ENCODE measurements at regions not wholly inside any gene's neighbourhood (a gene's known extent, or its start where the extent isn't known, plus 50 kb on each side); places are given as distances from the start of the nearest gene placed in this dataset.

DNA sequence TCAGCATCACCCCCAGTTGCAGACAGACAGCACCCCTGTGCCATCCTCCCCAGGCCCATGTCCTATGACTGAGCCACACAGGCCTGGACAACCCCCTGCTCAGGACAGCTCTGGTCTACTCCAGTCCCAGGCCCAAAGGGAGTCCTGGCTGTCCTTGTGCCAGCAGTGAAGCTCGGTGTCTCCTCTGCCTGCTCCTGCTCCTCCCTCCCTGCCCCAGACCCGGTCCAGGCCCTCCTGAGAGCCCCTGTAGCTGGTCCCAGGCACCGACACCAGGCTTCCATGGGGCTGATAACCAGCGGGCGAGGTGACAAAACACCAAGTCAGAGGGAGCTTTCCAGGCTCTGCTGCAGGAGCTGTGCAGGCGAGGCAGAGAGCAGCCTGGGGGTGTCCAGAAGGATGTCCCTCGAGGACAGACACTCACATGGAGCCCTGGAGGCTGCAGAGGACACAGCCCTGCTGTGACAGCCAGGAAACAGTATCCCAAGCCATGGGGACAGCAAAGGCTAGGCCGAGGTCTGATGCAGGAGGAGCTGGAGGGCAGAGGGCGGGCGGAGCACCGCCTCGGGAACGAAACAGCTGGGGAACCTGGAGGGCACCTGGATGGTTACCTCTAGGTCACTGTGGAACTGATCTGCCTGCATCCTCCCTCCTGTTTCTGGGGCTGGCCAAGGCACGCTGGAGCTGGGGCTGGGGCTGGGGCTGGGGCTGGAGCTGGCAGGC, 103.8 kb upstream of the PRR20G start:
- FAIRE-seq: no peak
- Histone ChIP-seq H3K9me1 (replicated peaks; ENCODE audit: control insufficient read depth, extremely low read depth, insufficient read depth, low read length) (no peaks in the 10 kb centered on the region), H3K9ac (replicated peaks; ENCODE audit: extremely low read depth, insufficient read depth, low read length) (no peak overlapping the region), H3K36me3 (ENCODE audit: control insufficient read depth in 2 of 2, extremely low read depth in 1 of 2, insufficient read depth in 2 of 2, low read length in 2 of 2) (no peaks in the 10 kb centered on the region), H3K27me3 (ENCODE audit: control insufficient read depth in 2 of 2, insufficient read depth in 2 of 2, low read length in 2 of 2) (peaks cover 0 to 2% of the 10 kb centered on the region in 2 experiments), H2AFZ (ENCODE audit: low read depth, low read length) (no peak overlapping the region), H3K9me3 (replicated peaks; ENCODE audit: control insufficient read depth, insufficient read depth, low read length) (no peaks in the 10 kb centered on the region), H3K4me2 (ENCODE audit: insufficient read depth, low read length) (no peak overlapping the region), H4K20me1 (replicated peaks; ENCODE audit: control insufficient read depth, extremely low read depth, insufficient read depth, low read length) (no peaks in the 10 kb centered on the region), H3K27ac (ENCODE audit: insufficient read depth, low read depth, low read length) (no peak overlapping the region), H3K4me3 (replicated peaks in 1 of 3; ENCODE audit: insufficient read depth in 1 of 3, low read depth in 1 of 3, low read length in 3 of 3) (no peak overlapping the region), H3K79me2 (ENCODE audit: control insufficient read depth, insufficient read depth, low read length) (no peaks in the 10 kb centered on the region), H3K4me1 (ENCODE audit: control insufficient read depth, extremely low read depth, insufficient read depth, low read length) (no peaks in the 10 kb centered on the region)
- intact Hi-C loops (cut with micrococcal nuclease) (no loop called here), dilution Hi-C loops (cut with MboI; ENCODE audit: extremely low pct_ligation_motif_present, low sequenced_read_pairs) (no loop called here)
- ChIA-PET POLR2A (no interaction called here), CTCF (interaction anchor here (1.7 kb wide), 1 partner anchor 17 kb away, joined by 7 read pairs; no protein-coding TSS in a partner anchor)
- BruUV-seq (replicated peaks): no TSS peak
- TF ChIP-seq POLR2A (IDR thresholded peaks at IDR 0.05; ENCODE audit: low read depth, low read length): no peak
- TF ChIP-seq, protein P1, sequence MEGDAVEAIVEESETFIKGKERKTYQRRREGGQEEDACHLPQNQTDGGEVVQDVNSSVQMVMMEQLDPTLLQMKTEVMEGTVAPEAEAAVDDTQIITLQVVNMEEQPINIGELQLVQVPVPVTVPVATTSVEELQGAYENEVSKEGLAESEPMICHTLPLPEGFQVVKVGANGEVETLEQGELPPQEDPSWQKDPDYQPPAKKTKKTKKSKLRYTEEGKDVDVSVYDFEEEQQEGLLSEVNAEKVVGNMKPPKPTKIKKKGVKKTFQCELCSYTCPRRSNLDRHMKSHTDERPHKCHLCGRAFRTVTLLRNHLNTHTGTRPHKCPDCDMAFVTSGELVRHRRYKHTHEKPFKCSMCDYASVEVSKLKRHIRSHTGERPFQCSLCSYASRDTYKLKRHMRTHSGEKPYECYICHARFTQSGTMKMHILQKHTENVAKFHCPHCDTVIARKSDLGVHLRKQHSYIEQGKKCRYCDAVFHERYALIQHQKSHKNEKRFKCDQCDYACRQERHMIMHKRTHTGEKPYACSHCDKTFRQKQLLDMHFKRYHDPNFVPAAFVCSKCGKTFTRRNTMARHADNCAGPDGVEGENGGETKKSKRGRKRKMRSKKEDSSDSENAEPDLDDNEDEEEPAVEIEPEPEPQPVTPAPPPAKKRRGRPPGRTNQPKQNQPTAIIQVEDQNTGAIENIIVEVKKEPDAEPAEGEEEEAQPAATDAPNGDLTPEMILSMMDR (IDR thresholded peaks at IDR 0.05; ENCODE audit: extremely low read depth in 1 of 2, insufficient read depth in 1 of 2, low read depth in 1 of 2, low read length in 2 of 2): no peak
- TF ChIP-seq JUN (IDR thresholded peaks at IDR 0.05; ENCODE audit: borderline replicate concordance, insufficient read depth, insufficient read length, low read depth): no peak
- no peak for TF ChIP-seq POLR2AphosphoS5 (IDR thresholded peaks at IDR 0.05; ENCODE audit: insufficient read depth, low read depth, low read length)
- TF ChIP-seq EZH2 (IDR thresholded peaks at IDR 0.05; ENCODE audit: borderline replicate concordance, low read depth, low read length, severe bottlenecking): no peak
- TF ChIP-seq, protein P2, sequence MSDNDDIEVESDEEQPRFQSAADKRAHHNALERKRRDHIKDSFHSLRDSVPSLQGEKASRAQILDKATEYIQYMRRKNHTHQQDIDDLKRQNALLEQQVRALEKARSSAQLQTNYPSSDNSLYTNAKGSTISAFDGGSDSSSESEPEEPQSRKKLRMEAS (IDR thresholded peaks at IDR 0.05; ENCODE audit: insufficient read depth, insufficient read length): no peak
- no peak for TF ChIP-seq GATA2 (IDR thresholded peaks at IDR 0.05; ENCODE audit: insufficient read depth, insufficient read length, low read depth, low read length)
- TF ChIP-seq FOS (IDR thresholded peaks at IDR 0.05; ENCODE audit: borderline replicate concordance, insufficient read depth, low read length): no peak
- no peak for TF ChIP-seq MYC (IDR thresholded peaks at IDR 0.05; ENCODE audit: low read depth, low read length)
- DNase-seq (ENCODE audit: low read depth, low spot score): no peak

Measured in endothelial cell of umbilical vein (primary cell).